Keratinocyte (primary cell): ENCODE measurements at regions not wholly inside any gene's neighbourhood (a gene's known extent, or its start where the extent isn't known, plus 50 kb on each side); places are given as distances from the start of the nearest gene placed in this dataset.

Experiments used
- EZH2 ChIP-seq: IDR thresholded peaks from one replicate; pipeline ENCODE4 v1.6.1; 2012; ENCODE audit warnings: inconsistent platforms, mild to moderate bottlenecking, low read length, moderate library complexity
- TF ChIP-seq, protein P1 (sequence below), 3 experiments: IDR thresholded peaks in 1 of 3; conservative IDR thresholded peaks in 1 of 3; optimal IDR thresholded peaks in 1 of 3; 2 replicates in 2 of 3; 3 replicates in 1 of 3; pipeline versions ENCODE3 to v1.5.1; 2011; ENCODE audit warnings: low read length in 3 of 3, mild to moderate bottlenecking in 3 of 3, moderate library complexity in 2 of 3, control low read depth in 1 of 3, inconsistent platforms in 1 of 3; ENCODE audit not compliant: insufficient read depth in 2 of 3; ENCODE audit errors: extremely low read depth in 1 of 3

DNA sequence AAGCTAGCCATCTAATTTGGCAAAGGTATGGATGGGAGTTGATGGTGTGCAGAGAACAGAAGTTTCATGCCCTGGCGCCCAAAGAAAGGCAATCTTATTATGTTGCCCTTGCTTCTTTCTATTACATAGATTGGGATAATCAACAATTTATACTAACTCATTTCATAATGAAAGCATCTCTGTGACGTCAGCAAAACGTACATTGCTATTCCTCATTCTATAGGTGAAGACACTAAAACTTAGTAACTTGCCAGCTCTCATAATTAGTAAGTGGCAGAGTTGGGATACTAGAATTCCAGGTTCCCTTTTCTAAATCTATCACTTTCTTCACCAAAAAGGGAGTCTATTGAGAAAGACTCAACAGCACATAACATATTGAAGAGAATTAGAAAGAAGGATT, 374.8 kb downstream of the NR2F1-AS1 start:
- TF ChIP-seq, protein P1, sequence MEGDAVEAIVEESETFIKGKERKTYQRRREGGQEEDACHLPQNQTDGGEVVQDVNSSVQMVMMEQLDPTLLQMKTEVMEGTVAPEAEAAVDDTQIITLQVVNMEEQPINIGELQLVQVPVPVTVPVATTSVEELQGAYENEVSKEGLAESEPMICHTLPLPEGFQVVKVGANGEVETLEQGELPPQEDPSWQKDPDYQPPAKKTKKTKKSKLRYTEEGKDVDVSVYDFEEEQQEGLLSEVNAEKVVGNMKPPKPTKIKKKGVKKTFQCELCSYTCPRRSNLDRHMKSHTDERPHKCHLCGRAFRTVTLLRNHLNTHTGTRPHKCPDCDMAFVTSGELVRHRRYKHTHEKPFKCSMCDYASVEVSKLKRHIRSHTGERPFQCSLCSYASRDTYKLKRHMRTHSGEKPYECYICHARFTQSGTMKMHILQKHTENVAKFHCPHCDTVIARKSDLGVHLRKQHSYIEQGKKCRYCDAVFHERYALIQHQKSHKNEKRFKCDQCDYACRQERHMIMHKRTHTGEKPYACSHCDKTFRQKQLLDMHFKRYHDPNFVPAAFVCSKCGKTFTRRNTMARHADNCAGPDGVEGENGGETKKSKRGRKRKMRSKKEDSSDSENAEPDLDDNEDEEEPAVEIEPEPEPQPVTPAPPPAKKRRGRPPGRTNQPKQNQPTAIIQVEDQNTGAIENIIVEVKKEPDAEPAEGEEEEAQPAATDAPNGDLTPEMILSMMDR (optimal IDR thresholded peaks at IDR 0.05 in 1 of 3, IDR thresholded peaks at IDR 0.05 in 1 of 3, conservative IDR thresholded peaks at IDR 0.05 in 1 of 3; ENCODE audit: extremely low read depth in 1 of 3, insufficient read depth in 2 of 3, low read length in 3 of 3), result no peak
- TF ChIP-seq EZH2, result no peak
